ENCODE measurements at regions not wholly inside any gene's neighbourhood (a gene's known extent, or its start where the extent isn't known, plus 50 kb on each side); places are given as distances from the start of the nearest gene placed in this dataset.
A peak's percentile ranks its signal among the peaks of the same experiment; 100 is the strongest.
"Not testable (repeated sequence)": the region's sequence is repeated elsewhere in the genome, so short reads cannot be mapped to it uniquely, and the experiment has no call there.

GRCh38 chrX:106481341-106481740 lies 130.4 kb upstream of the RADX start:
- peak; percentile 72 for TF ChIP-seq PKNOX1 (IDR thresholded peaks at IDR 0.05)
- TF ChIP-seq NFRKB (IDR thresholded peaks at IDR 0.05): no peak
- no peak for TF ChIP-seq ZNF384 (IDR thresholded peaks at IDR 0.05)
- ChIA-PET POLR2A (no interaction called here), CTCF (interaction anchor here (0.6 to 2.0 kb wide), 4 partner anchors 16 to 252 kb away, joined by 3 to 11 read pairs (median 3); partner anchors contain the start of gene RADX)
- peak; percentile 69 for DNase-seq (ENCODE audit: extremely low spot score)

DNA sequence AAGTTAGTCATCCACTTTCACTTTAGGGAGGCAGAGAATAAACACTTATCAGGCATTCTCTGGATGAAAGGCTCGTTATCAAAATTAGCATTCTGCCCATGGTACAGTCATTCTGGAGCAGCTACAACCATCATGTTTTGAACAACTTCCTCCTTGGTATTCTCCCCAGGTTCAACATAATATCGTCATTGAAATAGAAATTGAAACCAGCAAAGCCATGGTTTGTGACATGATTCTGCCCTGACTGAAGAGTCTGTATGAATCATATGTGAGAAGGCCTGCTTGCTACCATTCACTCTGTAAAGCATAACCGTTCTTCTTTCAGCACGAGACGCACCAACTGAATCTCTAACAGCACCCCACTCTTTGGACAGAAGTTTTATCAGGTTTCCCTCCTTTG lies 127.5 kb upstream of the RADX start:
- ChIA-PET CTCF (no interaction called here), POLR2A (no interaction called here)
- DNase-seq (ENCODE audit: extremely low spot score): no peak
- TF ChIP-seq NFRKB (IDR thresholded peaks at IDR 0.05): no peak
- no peak for TF ChIP-seq LEF1 (IDR thresholded peaks at IDR 0.05; ENCODE audit: borderline replicate concordance)
- TF ChIP-seq PKNOX1 (IDR thresholded peaks at IDR 0.05): no peak

- POLR2A ChIA-PET: interaction anchor here (1.2 kb wide), 1 partner anchor 119 kb away, joined by 4 read pairs; the partner anchor contains the start of gene RADX
- DNase-seq (ENCODE audit: extremely low spot score); CTCF ChIA-PET: not testable (repeated sequence)
Measured at GRCh38 chrX:106493210-106493816, 118.5 kb upstream of the RADX start.

- TF ChIP-seq HDGF (IDR thresholded peaks at IDR 0.05; ENCODE audit: borderline replicate concordance) (no peak), FOXM1 (IDR thresholded peaks at IDR 0.05; ENCODE audit: borderline replicate concordance) (no peak), ELF4 (IDR thresholded peaks at IDR 0.05) (no peak), SP1 (IDR thresholded peaks at IDR 0.05) (no peak), CTBP1 (IDR thresholded peaks at IDR 0.05; ENCODE audit: borderline replicate concordance) (no peak), ARNT (IDR thresholded peaks at IDR 0.05) (no peak), NFRKB (IDR thresholded peaks at IDR 0.05) (no peak), SUZ12 (IDR thresholded peaks at IDR 0.05) (no peak), BHLHE40 (IDR thresholded peaks at IDR 0.05; ENCODE audit: borderline replicate concordance) (no peak), ZNF384 (IDR thresholded peaks at IDR 0.05) (no peak), FOXK2 (IDR thresholded peaks at IDR 0.05) (no peak), PKNOX1 (IDR thresholded peaks at IDR 0.05) (no peak), L3MBTL2 (conservative IDR thresholded peaks at IDR 0.05) (no peak), LEF1 (IDR thresholded peaks at IDR 0.05; ENCODE audit: borderline replicate concordance) (no peak)
- ChIA-PET POLR2A (no interaction called here), CTCF (no interaction called here)
- DNase-seq (ENCODE audit: extremely low spot score): no peak
Measured at GRCh38 chrX:106499473-106499872, 112.3 kb upstream of the RADX start.

- TF ChIP-seq BHLHE40 (IDR thresholded peaks at IDR 0.05; ENCODE audit: borderline replicate concordance): no peak
- no peak for TF ChIP-seq FOXK2 (IDR thresholded peaks at IDR 0.05)
- no peak for TF ChIP-seq ELF4 (IDR thresholded peaks at IDR 0.05)
- TF ChIP-seq NFRKB (IDR thresholded peaks at IDR 0.05): no peak
- no peak for TF ChIP-seq ARNT (IDR thresholded peaks at IDR 0.05)
- no peak for DNase-seq (ENCODE audit: extremely low spot score)
- ChIA-PET CTCF (no interaction called here), POLR2A (no interaction called here)
Measured at GRCh38 chrX:106510713-106511403, 100.9 kb upstream of the RADX start.
